ENCODE measurements at regions not wholly inside any gene's neighbourhood (a gene's known extent, or its start where the extent isn't known, plus 50 kb on each side); places are given as distances from the start of the nearest gene placed in this dataset.

- H3K4me1 Mint-ChIP-seq: peaks cover 8% of the 10 kb centered on the region
- Histone ChIP-seq H3K79me2 (ENCODE audit: low read depth) (no peaks in the 10 kb centered on the region), H3K4me1 (no peaks in the 10 kb centered on the region), H3K27me3 (no peaks in the 10 kb centered on the region), H3K27ac (no peak overlapping the region), H3K9me3 (ENCODE audit: low read depth) (no peaks in the 10 kb centered on the region), H3K4me2 (no peak overlapping the region), H3K36me3 (no peaks in the 10 kb centered on the region), H3K4me3 (no peak overlapping the region), H2AFZ (replicated peaks) (no peak overlapping the region), H3F3A (ENCODE audit: low read depth) (no peaks in the 10 kb centered on the region), H3K9ac (no peak overlapping the region), H4K20me1 (ENCODE audit: low read depth) (no peaks in the 10 kb centered on the region)
- H3K27ac Mint-ChIP-seq: no peak overlapping the region
- TF ChIP-seq, protein P1, sequence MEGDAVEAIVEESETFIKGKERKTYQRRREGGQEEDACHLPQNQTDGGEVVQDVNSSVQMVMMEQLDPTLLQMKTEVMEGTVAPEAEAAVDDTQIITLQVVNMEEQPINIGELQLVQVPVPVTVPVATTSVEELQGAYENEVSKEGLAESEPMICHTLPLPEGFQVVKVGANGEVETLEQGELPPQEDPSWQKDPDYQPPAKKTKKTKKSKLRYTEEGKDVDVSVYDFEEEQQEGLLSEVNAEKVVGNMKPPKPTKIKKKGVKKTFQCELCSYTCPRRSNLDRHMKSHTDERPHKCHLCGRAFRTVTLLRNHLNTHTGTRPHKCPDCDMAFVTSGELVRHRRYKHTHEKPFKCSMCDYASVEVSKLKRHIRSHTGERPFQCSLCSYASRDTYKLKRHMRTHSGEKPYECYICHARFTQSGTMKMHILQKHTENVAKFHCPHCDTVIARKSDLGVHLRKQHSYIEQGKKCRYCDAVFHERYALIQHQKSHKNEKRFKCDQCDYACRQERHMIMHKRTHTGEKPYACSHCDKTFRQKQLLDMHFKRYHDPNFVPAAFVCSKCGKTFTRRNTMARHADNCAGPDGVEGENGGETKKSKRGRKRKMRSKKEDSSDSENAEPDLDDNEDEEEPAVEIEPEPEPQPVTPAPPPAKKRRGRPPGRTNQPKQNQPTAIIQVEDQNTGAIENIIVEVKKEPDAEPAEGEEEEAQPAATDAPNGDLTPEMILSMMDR (IDR thresholded peaks at IDR 0.05): no peak
- TF ChIP-seq EZH2 (IDR thresholded peaks at IDR 0.05) (no peak), EZH2phosphoT487 (IDR thresholded peaks at IDR 0.05) (no peak)
- no peaks in the 10 kb centered on the region for H3K36me3 Mint-ChIP-seq
- no peak for DNase-seq (ENCODE audit: low spot score)
- H3K9me3 Mint-ChIP-seq: peaks cover 2% of the 10 kb centered on the region
- no peaks in the 10 kb centered on the region for H3K27me3 Mint-ChIP-seq (ENCODE audit: insufficient read depth, low read depth)
- no peak overlapping the region for H3K4me3 Mint-ChIP-seq
Observed at GRCh38 chr13:90899416-90899815, 448.1 kb upstream of the MIR17HG start.

- H3K79me2 ChIP-seq (ENCODE audit: low read depth): no peaks in the 10 kb centered on the region
- H3K4me2 ChIP-seq: no peak overlapping the region
- H3K4me3 ChIP-seq: no peak overlapping the region
- no peaks in the 10 kb centered on the region for H4K20me1 ChIP-seq (ENCODE audit: low read depth)
- Mint-ChIP-seq H3K27me3 (ENCODE audit: insufficient read depth, low read depth) (no peaks in the 10 kb centered on the region), H3K36me3 (peaks cover 2% of the 10 kb centered on the region), H3K4me3 (no peak overlapping the region), H3K27ac (no peak overlapping the region), H3K9me3 (peaks cover 11% of the 10 kb centered on the region), H3K4me1 (no peaks in the 10 kb centered on the region)
- DNase-seq (ENCODE audit: low spot score): no peak
- H3F3A ChIP-seq (ENCODE audit: low read depth): no peaks in the 10 kb centered on the region
- no peaks in the 10 kb centered on the region for H3K9me3 ChIP-seq (ENCODE audit: low read depth)
- H2AFZ ChIP-seq (replicated peaks): no peak overlapping the region
- no peak overlapping the region for H3K27ac ChIP-seq
- H3K36me3 ChIP-seq: no peaks in the 10 kb centered on the region
- H3K9ac ChIP-seq: no peak overlapping the region
- no peaks in the 10 kb centered on the region for H3K27me3 ChIP-seq
- no peak for TF ChIP-seq EZH2phosphoT487 (IDR thresholded peaks at IDR 0.05)
- TF ChIP-seq, protein P1 (IDR thresholded peaks at IDR 0.05): no peak
- no peak for TF ChIP-seq EZH2 (IDR thresholded peaks at IDR 0.05)
- no peaks in the 10 kb centered on the region for H3K4me1 ChIP-seq
Observed at GRCh38 chr13:90902255-90902654, 445.2 kb upstream of the MIR17HG start.

- H3K9me3 Mint-ChIP-seq: peaks cover 9% of the 10 kb centered on the region
Observed at GRCh38 chr13:90906554-90906953, 440.9 kb upstream of the MIR17HG start.

More at GRCh38 chr13:90906554-90906953, 440.9 kb upstream of the MIR17HG start:
- no peak overlapping the region for H3K9ac ChIP-seq
- no peak overlapping the region for H3K4me3 ChIP-seq
- H3K4me2 ChIP-seq: no peak overlapping the region
- H3K27me3 ChIP-seq: no peaks in the 10 kb centered on the region
- DNase-seq (ENCODE audit: low spot score): no peak
- no peak overlapping the region for H3K27ac Mint-ChIP-seq
- no peak overlapping the region for H3K4me3 Mint-ChIP-seq
- H3K79me2 ChIP-seq (ENCODE audit: low read depth): no peaks in the 10 kb centered on the region
- peaks cover 2% of the 10 kb centered on the region for H3K36me3 Mint-ChIP-seq
- H3K27ac ChIP-seq: no peak overlapping the region
- H3K4me1 Mint-ChIP-seq: no peaks in the 10 kb centered on the region
- no peaks in the 10 kb centered on the region for H3K36me3 ChIP-seq
- H3K4me1 ChIP-seq: no peaks in the 10 kb centered on the region
- no peak overlapping the region for H2AFZ ChIP-seq (replicated peaks)
- no peaks in the 10 kb centered on the region for H3F3A ChIP-seq (ENCODE audit: low read depth)
- no peaks in the 10 kb centered on the region for H3K9me3 ChIP-seq (ENCODE audit: low read depth)
- H4K20me1 ChIP-seq (ENCODE audit: low read depth): no peaks in the 10 kb centered on the region
- H3K27me3 Mint-ChIP-seq (ENCODE audit: insufficient read depth, low read depth): no peaks in the 10 kb centered on the region
- TF ChIP-seq, protein P1 (IDR thresholded peaks at IDR 0.05): no peak
- TF ChIP-seq EZH2phosphoT487 (IDR thresholded peaks at IDR 0.05) (no peak), EZH2 (IDR thresholded peaks at IDR 0.05) (no peak)

Data from neural progenitor cell (in vitro differentiated cells).